ENCODE measurements at regions not wholly inside any gene's neighbourhood (a gene's known extent, or its start where the extent isn't known, plus 50 kb on each side); places are given as distances from the start of the nearest gene placed in this dataset.
"Not testable (repeated sequence)": the region's sequence is repeated elsewhere in the genome, so short reads cannot be mapped to it uniquely, and the experiment has no call there.

- no peaks in the 10 kb centered on the region for H3K27me3 ChIP-seq (ENCODE audit: control insufficient read depth, insufficient read depth, low read length)
- ChIA-PET POLR2A (no interaction called here), CTCF (no interaction called here)
- H3K36me3 ChIP-seq (ENCODE audit: control insufficient read depth, insufficient read depth, low read length), result no peaks in the 10 kb centered on the region
- TF ChIP-seq CTCF (IDR thresholded peaks at IDR 0.05; ENCODE audit: insufficient read depth, low read depth, low read length), result no peak
- no peak overlapping the region for H3K4me3 ChIP-seq (ENCODE audit: low read depth, low read length)
- no peak for DNase-seq (ENCODE audit: low read depth)
These were observed 104.4 kb downstream of the KLF5 start for GRCh38 chr13:73162912-73163911.

GRCh38 chr13:73160371-73161031, 101.7 kb downstream of the KLF5 start:
- H3K4me3 ChIP-seq (ENCODE audit: low read depth, low read length); H3K36me3 ChIP-seq (ENCODE audit: control insufficient read depth, insufficient read depth, low read length); POLR2A ChIA-PET; DNase-seq (ENCODE audit: low read depth); H3K27me3 ChIP-seq (ENCODE audit: control insufficient read depth, insufficient read depth, low read length); CTCF ChIA-PET: not testable (repeated sequence)

- TF ChIP-seq CTCF (IDR thresholded peaks at IDR 0.05; ENCODE audit: insufficient read depth, low read depth, low read length), result no peak
- no peak for DNase-seq (ENCODE audit: low read depth)
- H3K27me3 ChIP-seq (ENCODE audit: control insufficient read depth, insufficient read depth, low read length), result no peaks in the 10 kb centered on the region
- ChIA-PET POLR2A (interaction anchor here (0.6 kb wide), 2 partner anchors 9 to 37 kb away, joined by 3 to 7 read pairs; no protein-coding TSS in a partner anchor), CTCF (no interaction called here)
- no peaks in the 10 kb centered on the region for H3K36me3 ChIP-seq (ENCODE audit: control insufficient read depth, insufficient read depth, low read length)
- H3K4me3 ChIP-seq (ENCODE audit: low read depth, low read length), result no peak overlapping the region
These were observed 100.0 kb downstream of the KLF5 start for GRCh38 chr13:73158851-73159250.

GRCh38 chr13:73157031-73157430, 98.2 kb downstream of the KLF5 start:
- no peak for TF ChIP-seq CTCF (IDR thresholded peaks at IDR 0.05; ENCODE audit: insufficient read depth, low read depth, low read length)
- H3K36me3 ChIP-seq (ENCODE audit: control insufficient read depth, insufficient read depth, low read length), result no peaks in the 10 kb centered on the region
- no peaks in the 10 kb centered on the region for H3K27me3 ChIP-seq (ENCODE audit: control insufficient read depth, insufficient read depth, low read length)
- POLR2A ChIA-PET, result interaction anchor here (0.6 kb wide), 1 partner anchor 9 kb away, joined by 5 read pairs; no protein-coding TSS in a partner anchor
- DNase-seq (ENCODE audit: low read depth), result no peak
- no peak overlapping the region for H3K4me3 ChIP-seq (ENCODE audit: low read depth, low read length)
- CTCF ChIA-PET, result no interaction called here

GRCh38 chr13:73146707-73147106, 87.9 kb downstream of the KLF5 start:
- ChIA-PET POLR2A (no interaction called here), CTCF (no interaction called here)
- Histone ChIP-seq H3K4me3 (ENCODE audit: low read depth, low read length) (no peak overlapping the region), H3K36me3 (ENCODE audit: control insufficient read depth, insufficient read depth, low read length) (no peaks in the 10 kb centered on the region), H3K27me3 (ENCODE audit: control insufficient read depth, insufficient read depth, low read length) (no peaks in the 10 kb centered on the region)
- no peak for DNase-seq (ENCODE audit: low read depth)
- no peak for TF ChIP-seq CTCF (IDR thresholded peaks at IDR 0.05; ENCODE audit: insufficient read depth, low read depth, low read length)
